SK-N-MC (cell line): ENCODE measurements at regions not wholly inside any gene's neighbourhood (a gene's known extent, or its start where the extent isn't known, plus 50 kb on each side); places are given as distances from the start of the nearest gene placed in this dataset.

ENCODE experiments used
- FOXP2 ChIP-seq: optimal IDR thresholded peaks from 2 replicates; pipeline ENCODE3; 2011; ENCODE audit warnings: mild to moderate bottlenecking, moderate library complexity; ENCODE audit not compliant: insufficient read depth; ENCODE audit errors: extremely low read length, control extremely low read depth
- POLR2AphosphoS5 ChIP-seq: IDR thresholded peaks from 2 replicates; pipeline ENCODE4 v1.6.1; 2012; ENCODE audit warnings: mild to moderate bottlenecking, low read depth, low read length, borderline replicate concordance

DNA sequence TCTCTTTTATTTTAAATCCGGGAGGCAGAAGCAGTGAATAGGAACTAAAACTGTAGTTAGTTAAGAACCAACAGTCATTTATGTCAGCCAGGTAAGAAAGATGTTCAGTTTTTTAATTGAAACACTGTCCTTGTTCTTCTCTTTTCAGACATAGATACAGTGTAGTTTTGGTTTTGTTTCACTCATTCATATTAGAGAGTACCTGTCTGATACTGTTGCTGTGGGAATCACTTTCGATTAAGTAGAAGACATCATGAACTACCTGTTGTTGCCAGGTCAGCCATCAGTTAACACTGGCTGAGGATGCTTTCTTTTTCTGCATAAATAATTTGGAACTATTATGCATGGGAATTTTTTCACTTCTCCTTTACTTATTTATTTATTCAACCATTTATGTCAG lies 700.4 kb downstream of the OTOL1 start:
- no peak for TF ChIP-seq FOXP2
- TF ChIP-seq POLR2AphosphoS5, result no peak
